ENCODE measurements at regions not wholly inside any gene's neighbourhood (a gene's known extent, or its start where the extent isn't known, plus 50 kb on each side); places are given as distances from the start of the nearest gene placed in this dataset.

DNA sequence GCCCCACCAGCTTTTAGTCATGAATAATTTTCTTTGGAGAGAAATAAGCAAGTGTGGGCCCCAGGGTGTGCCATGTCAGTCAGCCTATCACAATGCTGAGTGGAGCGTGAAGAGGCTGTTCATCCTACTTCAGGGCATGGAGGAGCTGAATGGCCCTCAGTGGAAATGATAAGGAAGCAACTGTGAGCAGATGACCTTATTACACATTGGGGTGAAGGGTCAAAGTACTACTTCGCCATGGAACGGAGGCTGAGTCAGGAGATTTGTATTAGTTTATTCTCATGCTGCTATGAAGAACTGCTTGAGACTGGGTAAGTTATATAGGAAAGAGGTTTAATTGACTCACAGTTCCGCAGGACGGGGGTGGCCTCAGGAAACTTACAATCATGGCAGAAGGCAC, 231.0 kb upstream of the ADAMTS16 start:
- no peak for FAIRE-seq

DNA sequence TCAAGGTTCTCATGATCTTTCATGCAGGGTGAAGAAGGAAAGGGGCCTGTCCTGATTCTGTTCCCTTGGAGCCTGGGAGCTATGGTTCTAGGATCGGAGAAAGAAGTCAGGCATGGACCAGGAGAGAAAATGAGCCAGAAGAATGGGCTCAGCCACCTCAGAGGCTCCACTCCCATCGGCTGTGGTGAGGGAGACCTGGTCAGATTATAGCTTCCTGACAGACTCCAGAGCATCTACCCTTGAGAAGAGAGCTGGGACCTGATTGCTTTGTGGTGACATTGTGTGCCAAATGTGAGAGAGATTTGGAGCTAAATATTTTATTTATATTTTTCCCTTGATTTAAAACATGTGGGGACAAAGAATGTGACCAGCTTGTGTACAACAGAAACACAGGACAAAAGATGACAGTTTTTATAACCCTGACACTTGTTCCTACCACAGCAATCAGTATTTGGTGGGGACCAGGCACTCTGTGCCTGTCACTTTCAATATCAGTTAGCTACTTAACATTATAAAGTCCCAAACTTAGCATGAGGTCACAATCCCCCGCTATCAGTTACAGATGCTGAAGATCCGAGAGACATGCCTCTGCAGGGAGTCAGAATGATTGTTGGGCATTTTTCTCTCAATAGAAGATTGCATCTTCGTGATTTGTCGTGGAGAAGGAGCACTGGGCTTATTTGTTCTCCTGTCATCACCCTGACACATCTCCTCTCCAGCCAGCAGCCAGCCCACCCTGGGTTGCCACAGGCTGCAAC, 228.3 kb upstream of the ADAMTS16 start:
- no peak for FAIRE-seq

- FAIRE-seq, result no peak
Measured at GRCh38 chr5:4921929-4922328, 218.2 kb upstream of the ADAMTS16 start.

- FAIRE-seq, result no peak
Measured at GRCh38 chr5:4924577-4924976, 215.6 kb upstream of the ADAMTS16 start.

GRCh38 chr5:4927097-4927496, 213.0 kb upstream of the ADAMTS16 start:
- no peak for FAIRE-seq

GRCh38 chr5:4928409-4928808, 211.7 kb upstream of the ADAMTS16 start:
- FAIRE-seq, result no peak

DNA sequence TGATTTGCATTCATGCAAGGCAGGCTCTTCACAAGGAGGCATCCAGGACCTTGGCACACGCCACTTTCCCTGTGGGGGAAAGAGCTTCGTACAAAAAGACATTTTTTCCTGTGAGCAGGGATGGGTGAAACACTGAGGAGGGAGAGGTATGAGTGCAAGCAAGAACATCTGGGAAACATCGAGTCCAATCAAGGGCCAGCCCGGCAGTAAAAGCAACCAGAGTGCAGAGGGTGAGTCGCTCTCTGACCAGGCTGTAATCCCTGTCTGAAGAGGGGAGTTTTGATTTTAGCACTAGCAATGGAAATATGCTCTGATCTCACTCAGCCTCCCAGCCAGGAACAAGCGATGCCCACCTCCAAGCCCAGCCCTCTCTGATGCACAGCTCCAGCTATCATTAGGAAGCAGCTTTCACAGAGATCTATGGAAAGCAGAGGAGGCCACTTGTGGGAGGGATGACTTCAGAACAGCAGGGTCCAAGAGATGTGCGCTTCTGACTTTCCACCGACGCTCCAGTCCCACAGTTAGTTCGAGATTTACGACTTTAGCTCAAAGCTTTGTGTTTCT, 211.0 kb upstream of the ADAMTS16 start:
- FAIRE-seq, result no peak

GRCh38 chr5:4939042-4939781, 200.9 kb upstream of the ADAMTS16 start:
- FAIRE-seq, result no peak

- no peak for FAIRE-seq
Measured at GRCh38 chr5:4941161-4941560, 199.0 kb upstream of the ADAMTS16 start.

DNA sequence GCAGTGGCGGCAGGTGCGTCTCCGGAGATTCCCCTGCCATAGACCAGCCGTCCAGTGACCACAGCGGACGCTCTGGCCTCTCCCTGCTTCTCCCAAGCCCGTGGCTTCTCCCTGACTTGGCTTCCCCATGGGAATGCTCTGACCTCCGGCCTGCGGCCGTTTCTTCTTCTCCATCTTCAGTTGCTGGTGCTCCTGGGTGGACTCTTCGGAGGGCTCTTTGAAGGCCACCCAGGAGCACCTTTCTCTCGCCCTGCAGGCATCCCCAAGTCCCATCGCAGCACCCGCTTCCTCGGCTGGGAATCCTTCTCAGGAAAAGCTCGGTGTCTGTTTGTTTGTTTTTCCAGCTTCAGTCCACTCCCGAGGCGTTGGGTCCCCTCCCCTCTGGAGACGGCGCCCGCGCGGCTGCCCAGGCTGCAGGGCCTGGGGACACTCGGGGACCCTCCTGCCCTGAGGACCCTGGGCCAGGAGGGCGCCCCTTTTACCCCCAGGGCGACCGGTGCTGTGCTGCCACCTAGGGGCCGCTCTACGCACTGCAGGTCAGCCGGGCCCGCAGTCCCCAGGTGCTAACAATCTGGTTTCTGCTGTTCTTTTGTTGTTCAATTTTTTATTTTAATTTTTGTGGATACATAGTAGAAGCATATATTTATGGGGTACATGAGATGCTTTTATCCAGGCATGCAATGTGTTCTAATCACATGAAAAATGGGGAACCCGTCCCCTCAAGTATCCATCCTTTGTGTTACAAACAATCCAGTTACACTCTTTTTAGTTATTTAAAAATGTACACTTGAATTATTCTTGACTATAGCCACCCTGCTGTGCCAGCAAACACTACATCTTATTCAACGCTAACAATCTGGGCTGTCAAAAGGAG, 197.9 kb upstream of the ADAMTS16 start:
- FAIRE-seq, result no peak

GRCh38 chr5:4942831-4943178, 197.3 kb upstream of the ADAMTS16 start:
- no peak for FAIRE-seq

DNA sequence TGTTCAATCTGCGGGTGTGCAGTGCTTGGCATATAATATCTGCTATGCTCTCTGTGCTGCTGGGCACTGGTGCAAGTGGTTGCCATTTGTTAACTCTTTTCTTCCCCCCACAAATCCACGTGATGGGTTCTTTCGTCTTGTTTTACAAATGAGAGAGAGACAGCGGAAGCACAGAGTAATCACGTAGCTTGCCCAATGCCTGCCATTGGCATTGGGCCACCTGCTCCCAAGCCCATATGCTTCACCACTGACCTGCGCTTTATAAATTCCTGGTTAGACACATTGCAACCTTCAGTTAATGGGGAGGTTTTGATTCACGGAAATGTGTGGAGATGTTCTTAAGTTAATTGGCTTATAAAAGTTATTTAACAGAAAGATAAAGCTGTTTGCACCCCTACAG, 194.8 kb upstream of the ADAMTS16 start:
- FAIRE-seq, result no peak

- no peak for FAIRE-seq
Measured at GRCh38 chr5:4947106-4947505, 193.0 kb upstream of the ADAMTS16 start.

GRCh38 chr5:4947893-4948536, 192.1 kb upstream of the ADAMTS16 start:
- no peak for FAIRE-seq

- no peak for FAIRE-seq
Measured at GRCh38 chr5:4949108-4949507, 191.0 kb upstream of the ADAMTS16 start.

GRCh38 chr5:4953576-4953975, 186.6 kb upstream of the ADAMTS16 start:
- FAIRE-seq, result no peak

- no peak for FAIRE-seq
Measured at GRCh38 chr5:4954048-4954447, 186.1 kb upstream of the ADAMTS16 start.

DNA sequence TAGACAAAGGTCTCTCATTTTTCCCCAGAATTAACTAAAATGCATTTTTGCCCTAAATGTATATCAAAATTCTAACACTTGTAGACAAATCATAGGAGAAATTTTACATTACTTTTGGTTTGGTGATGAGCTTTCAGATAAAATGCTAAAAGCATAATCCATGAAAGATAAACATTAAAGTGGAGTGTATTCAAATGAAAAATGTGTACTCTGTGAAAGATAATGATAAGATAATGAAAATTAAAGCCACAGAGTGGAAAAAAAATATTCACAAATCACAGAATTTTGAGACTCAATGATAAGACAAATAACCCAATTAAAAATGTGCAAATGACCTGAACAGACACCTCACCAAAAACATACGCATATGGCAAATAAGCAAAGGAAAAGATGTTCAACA, 176.9 kb upstream of the ADAMTS16 start:
- no peak for FAIRE-seq

DNA sequence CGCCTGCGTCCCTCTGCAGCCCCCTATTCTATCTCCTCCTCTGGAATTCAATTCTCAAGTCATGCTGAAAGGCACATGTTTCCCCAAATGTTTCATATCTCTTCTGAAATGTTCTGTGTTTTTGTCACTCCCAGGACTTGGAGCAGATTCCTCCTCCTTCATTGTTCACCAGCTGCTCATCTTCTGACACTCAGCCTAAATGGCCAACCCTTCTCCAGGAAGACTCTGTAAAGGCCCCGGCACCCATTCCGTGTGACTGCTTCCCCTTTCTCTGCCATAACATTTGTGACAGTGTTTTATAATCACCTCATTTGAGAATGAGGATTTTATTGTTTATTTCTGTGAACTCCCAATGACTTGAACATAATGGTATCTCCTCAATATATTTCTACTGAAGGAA, 170.8 kb upstream of the ADAMTS16 start:
- FAIRE-seq, result no peak

GRCh38 chr5:4970171-4970570, 170.0 kb upstream of the ADAMTS16 start:
- no peak for FAIRE-seq

GRCh38 chr5:4976902-4977301, 163.2 kb upstream of the ADAMTS16 start:
- FAIRE-seq, result no peak

- no peak for FAIRE-seq
Measured at GRCh38 chr5:4977416-4978110, 162.6 kb upstream of the ADAMTS16 start.

All from islet of Langerhans (tissue), 1 donor.